ENCODE measurements at regions not wholly inside any gene's neighbourhood (a gene's known extent, or its start where the extent isn't known, plus 50 kb on each side); places are given as distances from the start of the nearest gene placed in this dataset.

GRCh38 chr1:72837781-72838180, 555.4 kb upstream of the NEGR1 start:
- Histone ChIP-seq H3K27me3 (ENCODE audit: control insufficient read depth, insufficient read depth, low read length) (no peaks in the 10 kb centered on the region), H3K27ac (ENCODE audit: low read depth, low read length) (no peak overlapping the region), H3K9me3 (ENCODE audit: control insufficient read depth, insufficient read depth, low read length) (no peaks in the 10 kb centered on the region), H3K4me3 (ENCODE audit: low read depth, low read length) (no peak overlapping the region)
- no peak for TF ChIP-seq CTCF (IDR thresholded peaks at IDR 0.05; ENCODE audit: low read depth, low read length)
- ChIA-PET POLR2A (no interaction called here), CTCF (interaction anchor here (0.6 kb wide), 1 partner anchor 273 kb away, joined by 3 read pairs; no protein-coding TSS in a partner anchor)
- DNase-seq (ENCODE audit: low read depth, low spot score): no peak

- DNase-seq (ENCODE audit: low read depth, low spot score): no peak
- CTCF ChIA-PET: no interaction called here
- POLR2A ChIA-PET: no interaction called here
Observed at GRCh38 chr1:72830606-72831390, 548.5 kb upstream of the NEGR1 start.

DNA sequence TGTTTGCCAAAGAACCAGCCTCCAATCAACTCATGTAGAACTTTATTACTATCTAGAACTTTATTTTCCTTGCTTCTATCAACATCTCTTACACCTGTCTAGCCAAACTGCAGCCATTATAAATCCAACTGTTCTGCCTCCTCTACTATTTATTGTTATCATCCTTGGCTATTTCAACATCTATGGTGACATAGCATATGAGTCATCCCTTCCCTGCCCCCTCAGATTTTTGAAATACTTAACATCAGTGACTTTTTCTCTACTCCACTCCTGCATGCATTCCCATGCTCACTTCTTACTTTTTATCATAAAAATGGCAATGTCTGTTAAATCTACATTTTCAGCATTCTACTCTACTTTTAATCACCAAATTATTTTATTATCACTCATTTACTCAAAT, 544.9 kb upstream of the NEGR1 start:
- no peaks in the 10 kb centered on the region for H3K27me3 ChIP-seq (ENCODE audit: control insufficient read depth, insufficient read depth, low read length)
- H3K27ac ChIP-seq (ENCODE audit: low read depth, low read length): no peak overlapping the region
- H3K9me3 ChIP-seq (ENCODE audit: control insufficient read depth, insufficient read depth, low read length): no peaks in the 10 kb centered on the region
- POLR2A ChIA-PET: no interaction called here
- no peak for TF ChIP-seq CTCF (IDR thresholded peaks at IDR 0.05; ENCODE audit: low read depth, low read length)
- CTCF ChIA-PET: no interaction called here
- H3K4me3 ChIP-seq (ENCODE audit: low read depth, low read length): no peak overlapping the region
- DNase-seq (ENCODE audit: low read depth, low spot score): no peak

More at GRCh38 chr1:72830606-72831390, 548.5 kb upstream of the NEGR1 start:
- TF ChIP-seq CTCF (IDR thresholded peaks at IDR 0.05; ENCODE audit: low read depth, low read length): no peak
- Histone ChIP-seq H3K9me3 (ENCODE audit: control insufficient read depth, insufficient read depth, low read length) (no peaks in the 10 kb centered on the region), H3K27me3 (ENCODE audit: control insufficient read depth, insufficient read depth, low read length) (no peaks in the 10 kb centered on the region), H3K4me3 (ENCODE audit: low read depth, low read length) (no peak overlapping the region), H3K27ac (ENCODE audit: low read depth, low read length) (no peak overlapping the region)

- Histone ChIP-seq H3K9me3 (ENCODE audit: control insufficient read depth, insufficient read depth, low read length) (peaks cover 3% of the 10 kb centered on the region; the same call in 1 of the 2 replicates), H3K4me3 (ENCODE audit: low read depth, low read length) (no peak overlapping the region), H3K27me3 (ENCODE audit: control insufficient read depth, insufficient read depth, low read length) (no peaks in the 10 kb centered on the region), H3K27ac (ENCODE audit: low read depth, low read length) (no peak overlapping the region)
- no peak for DNase-seq (ENCODE audit: low read depth, low spot score)
- CTCF ChIA-PET: no interaction called here
- POLR2A ChIA-PET: no interaction called here
- no peak for TF ChIP-seq CTCF (IDR thresholded peaks at IDR 0.05; ENCODE audit: low read depth, low read length)
Observed at GRCh38 chr1:72804541-72804940, 522.2 kb upstream of the NEGR1 start.

GRCh38 chr1:72781038-72781437, 498.7 kb upstream of the NEGR1 start:
- Histone ChIP-seq H3K27me3 (ENCODE audit: control insufficient read depth, insufficient read depth, low read length) (no peaks in the 10 kb centered on the region), H3K9me3 (ENCODE audit: control insufficient read depth, insufficient read depth, low read length) (no peaks in the 10 kb centered on the region), H3K27ac (ENCODE audit: low read depth, low read length) (no peak overlapping the region), H3K4me3 (ENCODE audit: low read depth, low read length) (no peak overlapping the region)
- CTCF ChIA-PET: no interaction called here
- no peak for DNase-seq (ENCODE audit: low read depth, low spot score)
- POLR2A ChIA-PET: no interaction called here
- TF ChIP-seq CTCF (IDR thresholded peaks at IDR 0.05; ENCODE audit: low read depth, low read length): no peak
